Keratinocyte (primary cell): ENCODE measurements at regions not wholly inside any gene's neighbourhood (a gene's known extent, or its start where the extent isn't known, plus 50 kb on each side); places are given as distances from the start of the nearest gene placed in this dataset.
"Not testable (repeated sequence)": the region's sequence is repeated elsewhere in the genome, so short reads cannot be mapped to it uniquely, and the experiment has no call there.

Experiments
- DNase-seq: peaks from one replicate; pipeline ENCODE4 v3.0.0-alpha.2; 2011; ENCODE audit warnings: low read depth, missing footprints, low spot score
- FAIRE-seq: peaks from 2 replicates; lab custom pipeline; 2011; peaks lifted over from hg19 to GRCh38; lab: Jason Lieb, UNC
- H2AFZ ChIP-seq: 2 replicates; pipeline ENCODE4 v1.6.0; 2012; ENCODE audit warnings: low read length, control low read depth, inconsistent platforms; ENCODE audit not compliant: control insufficient read depth
- H3K27ac ChIP-seq: 2 replicates; pipeline ENCODE4 v1.5.1; 2011; ENCODE audit warnings: low read length; ENCODE audit not compliant: control insufficient read depth, insufficient read depth
- H3K27me3 ChIP-seq: 3 replicates; pipeline ENCODE4 v1.6.0; 2011; ENCODE audit warnings: low read length; ENCODE audit not compliant: control insufficient read depth, insufficient read depth; ENCODE audit errors: extremely low read depth
- H3K36me3 ChIP-seq, 2 experiments: 2 replicates in 1 of 2; 3 replicates in 1 of 2; pipeline ENCODE4 v1.5.1; 2011; ENCODE audit warnings: low read length in 2 of 2, mild to moderate bottlenecking in 1 of 2; ENCODE audit not compliant: control insufficient read depth in 2 of 2, insufficient read depth in 2 of 2; ENCODE audit errors: extremely low read depth in 1 of 2
- H3K4me1 ChIP-seq: 3 replicates; pipeline ENCODE4 v1.5.1; 2011; ENCODE audit warnings: low read length; ENCODE audit not compliant: control insufficient read depth, insufficient read depth; ENCODE audit errors: extremely low read depth
- H3K4me2 ChIP-seq: 3 replicates; pipeline ENCODE4 v1.6.0; 2011; ENCODE audit warnings: low read depth, low read length; ENCODE audit not compliant: control insufficient read depth, insufficient read depth; ENCODE audit errors: extremely low read depth
- H3K4me3 ChIP-seq, 3 experiments: fragments of 200-600 bp in 1 of 3; sonication (generic) in 1 of 3; 2 replicates in 2 of 3; 3 replicates in 1 of 3; pipeline ENCODE4 v1.5.1; 2011 to 2016; ENCODE audit warnings: low read length in 3 of 3, mild to moderate bottlenecking in 3 of 3, control low read depth in 2 of 3, inconsistent platforms in 1 of 3, low read depth in 1 of 3, mixed read lengths in 1 of 3, mixed run types in 1 of 3, moderate library complexity in 1 of 3; ENCODE audit not compliant: control insufficient read depth in 2 of 3, insufficient read depth in 2 of 3; ENCODE audit errors: extremely low read depth in 1 of 3
- H3K79me2 ChIP-seq: 2 replicates; pipeline ENCODE4 v1.6.0; 2012; ENCODE audit warnings: low read length; ENCODE audit not compliant: control insufficient read depth, insufficient read depth
- H3K9ac ChIP-seq: 3 replicates; pipeline ENCODE4 v1.6.0; 2011; ENCODE audit warnings: low read length; ENCODE audit not compliant: control insufficient read depth, insufficient read depth; ENCODE audit errors: extremely low read depth
- H3K9me1 ChIP-seq: 3 replicates; pipeline ENCODE4 v1.6.0; 2011; ENCODE audit warnings: low read length; ENCODE audit not compliant: control insufficient read depth, insufficient read depth; ENCODE audit errors: extremely low read depth
- H3K9me3 ChIP-seq: 2 replicates; pipeline ENCODE4 v1.5.1; 2012; ENCODE audit warnings: low read depth, low read length; ENCODE audit not compliant: control insufficient read depth
- H4K20me1 ChIP-seq: 3 replicates; pipeline ENCODE4 v1.6.0; 2011; ENCODE audit warnings: low read length; ENCODE audit not compliant: control insufficient read depth, insufficient read depth; ENCODE audit errors: extremely low read depth
- CTCF ChIP-seq, 3 experiments: IDR thresholded peaks in 1 of 3; conservative IDR thresholded peaks in 1 of 3; optimal IDR thresholded peaks in 1 of 3; 2 replicates in 2 of 3; 3 replicates in 1 of 3; pipeline versions ENCODE3 to v1.5.1; 2011; ENCODE audit warnings: low read length in 3 of 3, mild to moderate bottlenecking in 3 of 3, moderate library complexity in 2 of 3, control low read depth in 1 of 3, inconsistent platforms in 1 of 3; ENCODE audit not compliant: insufficient read depth in 2 of 3; ENCODE audit errors: extremely low read depth in 1 of 3
- EZH2 ChIP-seq: IDR thresholded peaks from one replicate; pipeline ENCODE4 v1.6.1; 2012; ENCODE audit warnings: inconsistent platforms, mild to moderate bottlenecking, low read length, moderate library complexity
- dilution Hi-C: fragments of 300-500 bp; cut with MboI; formaldehyde crosslinking; loops from one replicate; pipeline ENCODE4 v1.7.0; 2020; ENCODE audit warnings: low sequenced_read_pairs; ENCODE audit not compliant: extremely low pct_ligation_motif_present

GRCh38 chr11:116342148-116342547, 430.6 kb downstream of the BUD13 start:
- TF ChIP-seq CTCF (optimal IDR thresholded peaks at IDR 0.05 in 1 of 3, IDR thresholded peaks at IDR 0.05 in 1 of 3, conservative IDR thresholded peaks at IDR 0.05 in 1 of 3; ENCODE audit: extremely low read depth in 1 of 3, insufficient read depth in 2 of 3, low read length in 3 of 3) (no peak), EZH2 (no peak)
- H3K27ac ChIP-seq = no peak overlapping the region
- H3K36me3 ChIP-seq = no peaks in the 10 kb centered on the region
- no peak for FAIRE-seq
- no peaks in the 10 kb centered on the region for H3K9me1 ChIP-seq
- H3K9ac ChIP-seq = no peak overlapping the region
- H3K4me3 ChIP-seq = no peak overlapping the region
- H3K79me2 ChIP-seq = no peaks in the 10 kb centered on the region
- H4K20me1 ChIP-seq = no peaks in the 10 kb centered on the region
- no peaks in the 10 kb centered on the region for H3K4me1 ChIP-seq
- no peak for DNase-seq
- no peak overlapping the region for H2AFZ ChIP-seq
- H3K4me2 ChIP-seq = no peak overlapping the region
- H3K9me3 ChIP-seq = no peaks in the 10 kb centered on the region
- peaks cover 16% of the 10 kb centered on the region for H3K27me3 ChIP-seq
- dilution Hi-C loops = no loop called here

GRCh38 chr11:116339306-116340098, 433.3 kb downstream of the BUD13 start:
- no peak for DNase-seq
- H3K4me3 ChIP-seq = no peak overlapping the region
- H3K27ac ChIP-seq = no peak overlapping the region
- TF ChIP-seq EZH2 (no peak), CTCF (optimal IDR thresholded peaks at IDR 0.05 in 1 of 3, IDR thresholded peaks at IDR 0.05 in 1 of 3, conservative IDR thresholded peaks at IDR 0.05 in 1 of 3; ENCODE audit: extremely low read depth in 1 of 3, insufficient read depth in 2 of 3, low read length in 3 of 3) (no peak)
- dilution Hi-C loops = no loop called here
- no peaks in the 10 kb centered on the region for H3K36me3 ChIP-seq
- no peak overlapping the region for H2AFZ ChIP-seq
- H3K27me3 ChIP-seq = peaks cover 6% of the 10 kb centered on the region
- no peak overlapping the region for H3K9ac ChIP-seq
- no peak for FAIRE-seq
- peaks cover under 1% of the 10 kb centered on the region for H3K4me1 ChIP-seq
- no peak overlapping the region for H3K4me2 ChIP-seq
- no peaks in the 10 kb centered on the region for H3K79me2 ChIP-seq
- H3K9me1 ChIP-seq = no peaks in the 10 kb centered on the region
- H3K9me3 ChIP-seq = no peaks in the 10 kb centered on the region
- no peaks in the 10 kb centered on the region for H4K20me1 ChIP-seq

DNA sequence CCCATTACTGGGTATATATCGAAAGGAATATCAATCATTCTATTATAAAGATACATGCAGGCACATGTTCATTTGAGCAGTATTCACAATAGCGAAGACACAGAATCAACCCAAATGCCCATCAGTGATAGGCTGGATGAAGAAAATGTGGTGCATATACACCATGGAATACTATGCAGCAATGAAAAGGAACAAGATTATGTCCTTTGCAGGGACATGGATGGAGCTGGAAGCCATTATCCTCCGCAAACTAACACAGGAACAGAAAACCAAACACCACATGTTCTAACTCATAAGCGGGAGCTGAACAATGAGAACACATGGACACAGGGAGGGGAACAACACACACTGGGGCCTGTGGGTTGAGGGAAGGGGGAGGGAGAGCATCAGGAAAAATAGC, 434.3 kb downstream of the BUD13 start:
- H3K27ac ChIP-seq, dilution Hi-C loops, H3K4me2 ChIP-seq, H3K4me1 ChIP-seq, H3K9me1 ChIP-seq, H3K4me3 ChIP-seq, H3K36me3 ChIP-seq, H3K9me3 ChIP-seq, H4K20me1 ChIP-seq, FAIRE-seq, H2AFZ ChIP-seq, H3K27me3 ChIP-seq, H3K9ac ChIP-seq, H3K79me2 ChIP-seq, DNase-seq: not testable (repeated sequence)
